Liver (tissue), 3 donors: ENCODE measurements at regions not wholly inside any gene's neighbourhood (a gene's known extent, or its start where the extent isn't known, plus 50 kb on each side); places are given as distances from the start of the nearest gene placed in this dataset.

ENCODE experiments used
- CTCF ChIP-seq: fragments of 150-350 bp; IDR thresholded peaks from 2 replicates; pipeline ENCODE4 v1.5.1; 2017; ENCODE audit warnings: improper control_type of control experiment, low read depth, low read length; ENCODE audit not compliant: missing input control
- MAX ChIP-seq: IDR thresholded peaks from 2 replicates; pipeline ENCODE4 v1.6.1; 2016; ENCODE audit warnings: antibody characterized with exemption
- RAD21 ChIP-seq, 2 donors: IDR thresholded peaks; 2 replicates each; pipeline ENCODE4 v1.6.1; 2016; ENCODE audit warnings: antibody characterized with exemption in 2 of 2, mild to moderate bottlenecking in 2 of 2
- SP1 ChIP-seq: IDR thresholded peaks from 2 replicates; pipeline ENCODE4 v1.6.1; 2018; ENCODE audit warnings: antibody characterized with exemption, mild to moderate bottlenecking
- TAF1 ChIP-seq: conservative IDR thresholded peaks from 2 replicates; pipeline ENCODE4 v1.6.1; 2016; ENCODE audit warnings: antibody characterized with exemption, mild to moderate bottlenecking
- TF ChIP-seq, protein P1 (sequence below): IDR thresholded peaks from 2 replicates; pipeline ENCODE4 v1.6.1; 2016; ENCODE audit warnings: antibody characterized with exemption
- donor health status: healthy.
- donor health status: healthy.

DNA sequence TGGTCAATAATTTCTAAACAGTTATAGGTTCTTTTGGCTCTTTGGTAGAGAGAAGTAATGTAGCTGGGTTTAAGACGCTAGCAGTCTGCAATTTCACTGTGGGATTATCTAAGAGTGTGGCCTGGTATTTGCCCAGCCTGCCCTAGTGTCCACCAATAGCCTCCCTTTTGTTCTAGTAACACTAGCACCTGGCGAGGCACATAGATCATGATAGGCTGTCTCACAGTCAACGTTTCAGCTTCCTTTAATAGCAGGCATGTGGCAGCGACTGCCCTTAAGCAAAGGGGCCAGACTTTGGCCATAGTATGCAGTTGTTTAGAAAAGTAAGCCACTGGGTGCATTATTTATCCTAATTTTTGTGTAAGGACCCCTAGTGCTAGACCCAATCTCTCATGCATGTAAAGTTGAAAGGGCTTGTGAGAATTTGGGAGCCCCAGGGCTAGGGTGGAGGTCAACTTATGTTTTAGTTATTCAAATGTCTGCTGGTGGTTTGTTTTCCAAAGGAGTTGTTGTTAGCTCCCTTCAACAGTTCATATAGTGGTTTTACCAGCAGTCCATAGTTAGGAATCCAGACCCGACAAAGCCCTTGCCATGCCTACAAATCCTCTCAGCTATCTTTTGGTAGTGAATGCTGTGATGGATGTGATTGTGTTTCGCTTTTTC lies 274.3 kb downstream of the HTR1A start:
- no peak for TF ChIP-seq RAD21 (IDR thresholded peaks at IDR 0.05)
- TF ChIP-seq CTCF, result no peak
- TF ChIP-seq, protein P1, sequence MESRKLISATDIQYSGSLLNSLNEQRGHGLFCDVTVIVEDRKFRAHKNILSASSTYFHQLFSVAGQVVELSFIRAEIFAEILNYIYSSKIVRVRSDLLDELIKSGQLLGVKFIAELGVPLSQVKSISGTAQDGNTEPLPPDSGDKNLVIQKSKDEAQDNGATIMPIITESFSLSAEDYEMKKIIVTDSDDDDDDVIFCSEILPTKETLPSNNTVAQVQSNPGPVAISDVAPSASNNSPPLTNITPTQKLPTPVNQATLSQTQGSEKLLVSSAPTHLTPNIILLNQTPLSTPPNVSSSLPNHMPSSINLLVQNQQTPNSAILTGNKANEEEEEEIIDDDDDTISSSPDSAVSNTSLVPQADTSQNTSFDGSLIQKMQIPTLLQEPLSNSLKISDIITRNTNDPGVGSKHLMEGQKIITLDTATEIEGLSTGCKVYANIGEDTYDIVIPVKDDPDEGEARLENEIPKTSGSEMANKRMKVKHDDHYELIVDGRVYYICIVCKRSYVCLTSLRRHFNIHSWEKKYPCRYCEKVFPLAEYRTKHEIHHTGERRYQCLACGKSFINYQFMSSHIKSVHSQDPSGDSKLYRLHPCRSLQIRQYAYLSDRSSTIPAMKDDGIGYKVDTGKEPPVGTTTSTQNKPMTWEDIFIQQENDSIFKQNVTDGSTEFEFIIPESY, result no peak
- TF ChIP-seq TAF1, result no peak
- no peak for TF ChIP-seq SP1
- no peak for TF ChIP-seq MAX
